GM18520 (cell line): ENCODE measurements at regions not wholly inside any gene's neighbourhood (a gene's known extent, or its start where the extent isn't known, plus 50 kb on each side); places are given as distances from the start of the nearest gene placed in this dataset.

Experiments used
- ATAC-seq: cut with Tn5 transposase; IDR thresholded peaks from one replicate; pipeline ENCODE4 v1.9.1; 2021; ENCODE audit not compliant: unreplicated experiment

- ATAC-seq = no peak
Measured at GRCh38 chr13:88071371-88071770, 400.2 kb downstream of the SLITRK5 start.

GRCh38 chr13:88074794-88075510 is 403.8 kb downstream of the SLITRK5 start:
- no peak for ATAC-seq

- ATAC-seq = no peak
Measured at GRCh38 chr13:88085036-88085435, 413.9 kb downstream of the SLITRK5 start.

- no peak for ATAC-seq
Measured at GRCh38 chr13:88086577-88086976, 415.4 kb downstream of the SLITRK5 start.

GRCh38 chr13:88097541-88097940 is 426.4 kb downstream of the SLITRK5 start:
- no peak for ATAC-seq

GRCh38 chr13:88103824-88104223 is 432.7 kb downstream of the SLITRK5 start:
- no peak for ATAC-seq

GRCh38 chr13:88104576-88104975 is 433.4 kb downstream of the SLITRK5 start:
- ATAC-seq = no peak

- no peak for ATAC-seq
Measured at GRCh38 chr13:88107570-88107969, 436.4 kb downstream of the SLITRK5 start.

- no peak for ATAC-seq
Measured at GRCh38 chr13:88112526-88112925, 441.4 kb downstream of the SLITRK5 start.

GRCh38 chr13:88115976-88116375 is 444.8 kb downstream of the SLITRK5 start:
- no peak for ATAC-seq

- ATAC-seq = no peak
Measured at GRCh38 chr13:88118952-88119351, 447.8 kb downstream of the SLITRK5 start.

GRCh38 chr13:88124142-88124541 is 453.0 kb downstream of the SLITRK5 start:
- no peak for ATAC-seq

GRCh38 chr13:88125055-88125454 is 453.9 kb downstream of the SLITRK5 start:
- no peak for ATAC-seq

GRCh38 chr13:88136098-88136790 is 465.1 kb downstream of the SLITRK5 start:
- no peak for ATAC-seq

- ATAC-seq = no peak
Measured at GRCh38 chr13:88142653-88143052, 471.5 kb downstream of the SLITRK5 start.

- ATAC-seq = no peak
Measured at GRCh38 chr13:88144580-88144979, 473.4 kb downstream of the SLITRK5 start.

- ATAC-seq = no peak
Measured at GRCh38 chr13:88153353-88153752, 482.2 kb downstream of the SLITRK5 start.

- ATAC-seq = no peak
Measured at GRCh38 chr13:88154001-88154400, 482.8 kb downstream of the SLITRK5 start.

GRCh38 chr13:88162076-88162702 is 491.0 kb downstream of the SLITRK5 start:
- ATAC-seq = no peak

- ATAC-seq = no peak
Measured at GRCh38 chr13:88176231-88176630, 505.1 kb downstream of the SLITRK5 start.

GRCh38 chr13:88183440-88183839 is 512.3 kb downstream of the SLITRK5 start:
- no peak for ATAC-seq

GRCh38 chr13:88188986-88189385 is 517.8 kb downstream of the SLITRK5 start:
- no peak for ATAC-seq
